B cell (primary cell): ENCODE measurements at regions not wholly inside any gene's neighbourhood (a gene's known extent, or its start where the extent isn't known, plus 50 kb on each side); places are given as distances from the start of the nearest gene placed in this dataset.

ENCODE experiments used
- ATAC-seq: fragments of 200-7000 bp; cut with Tn5 transposase; one replicate; pipeline ENCODE4 v1.10.0; 2021; ENCODE audit warnings: low read depth, mild to moderate bottlenecking, moderate number of reproducible peaks, moderate library complexity
- CTCF ChIA-PET: fragments of 350-600 bp; sonication (Branson Sonifier 250); formaldehyde crosslinking; loops from one replicate; lab custom pipeline; 2021; ENCODE audit warnings: antibody characterized with exemption, inconsistent platforms; lab: Charles Lee
- POLR2A ChIA-PET: fragments of 350-600 bp; sonication (Branson Sonifier 250); formaldehyde crosslinking; loops from one replicate; lab custom pipeline; 2021; ENCODE audit warnings: antibody characterized with exemption; lab: Charles Lee
- DNase-seq: peaks from one replicate; pipeline ENCODE4 v3.0.0; 2013
- H2AFZ ChIP-seq: 2 replicates; pipeline ENCODE4 v1.6.1; 2012; ENCODE audit warnings: mild to moderate bottlenecking, low read depth, low read length; ENCODE audit not compliant: insufficient read depth, poor library complexity, severe bottlenecking
- H3K27ac ChIP-seq, 2 donors: 1 replicate in 1 of 2; 2 replicates in 1 of 2; pipeline ENCODE4 v1.5.1; 2012 to 2013; ENCODE audit warnings: low read length in 2 of 2, mild to moderate bottlenecking in 2 of 2, moderate library complexity in 1 of 2
- H3K27me3 ChIP-seq, 4 experiments: fragments of 200-600 bp in 1 of 4; sonication (generic) in 1 of 4; replicated peaks in 1 of 4; 1 replicate in 2 of 4; 2 replicates in 2 of 4; pipeline versions ENCODE4 v1.6.1 to v1.7.0; 2013 to 2016; ENCODE audit warnings: low read length in 3 of 4, mild to moderate bottlenecking in 2 of 4, mixed read lengths in 1 of 4, moderate library complexity in 1 of 4; ENCODE audit not compliant: insufficient read depth in 4 of 4, control insufficient read depth in 3 of 4; ENCODE audit errors: control extremely low read depth in 1 of 4
- H3K36me3 ChIP-seq, 2 experiments: replicated peaks in 1 of 2; 1 replicate in 1 of 2; 2 replicates in 1 of 2; pipeline versions ENCODE4 v1.6.1 to v1.7.1; 2013; ENCODE audit warnings: low read length in 1 of 2; ENCODE audit not compliant: insufficient read depth in 2 of 2, control insufficient read depth in 1 of 2; ENCODE audit errors: control extremely low read depth in 1 of 2, extremely low read depth in 1 of 2
- H3K4me1 ChIP-seq, 2 donors: fragments of 200-600 bp in 1 of 2; sonication (generic) in 1 of 2; 1 replicate in 1 of 2; 2 replicates in 1 of 2; pipeline versions ENCODE4 v1.5.1 to v1.6.1; 2013 to 2017; ENCODE audit warnings: low read length in 2 of 2; ENCODE audit not compliant: control insufficient read depth in 2 of 2, insufficient read depth in 2 of 2
- H3K4me2 ChIP-seq: replicated peaks from 2 replicates; pipeline ENCODE3; 2012; ENCODE audit warnings: mild to moderate bottlenecking, low read depth, low read length; ENCODE audit not compliant: poor library complexity, severe bottlenecking
- H3K4me3 ChIP-seq, 5 experiments: fragments of 200-600 bp in 1 of 5; sonication (generic) in 1 of 5; 1 replicate in 3 of 5; 2 replicates in 2 of 5; pipeline versions ENCODE4 v1.5.1 to v1.7.0; 2011 to 2016; ENCODE audit warnings: low read length in 4 of 5, mild to moderate bottlenecking in 4 of 5, low read depth in 2 of 5, control low read depth in 1 of 5, moderate library complexity in 1 of 5; ENCODE audit not compliant: insufficient read depth in 1 of 5; ENCODE audit errors: control extremely low read depth in 1 of 5, extremely low read depth in 1 of 5
- H3K79me2 ChIP-seq: fragments of 200-600 bp; sonication (generic); one replicate; pipeline ENCODE4 v1.6.0; 2016; ENCODE audit warnings: low read length; ENCODE audit not compliant: control insufficient read depth, insufficient read depth
- H3K9ac ChIP-seq: fragments of 200-600 bp; sonication (generic); 2 replicates; pipeline ENCODE4 v1.6.1; 2017; ENCODE audit warnings: mild to moderate bottlenecking, low read length, moderate library complexity
- H3K9me3 ChIP-seq, 3 donors: one replicate each; pipeline versions ENCODE4 v1.6.1 to v1.7.1; 2013; ENCODE audit warnings: low read length in 2 of 3; ENCODE audit not compliant: control insufficient read depth in 2 of 3, insufficient read depth in 1 of 3; ENCODE audit errors: control extremely low read depth in 1 of 3
- H4K20me1 ChIP-seq: 2 replicates; pipeline ENCODE4 v1.6.0; 2012; ENCODE audit warnings: mild to moderate bottlenecking, low read length; ENCODE audit not compliant: insufficient read depth, control insufficient read depth, poor library complexity, severe bottlenecking
- H3K27ac Mint-ChIP-seq: one replicate; pipeline ENCODE4 v1.8.0; 2021; ENCODE audit warnings: mixed read lengths
- H3K27me3 Mint-ChIP-seq: one replicate; pipeline ENCODE4 v1.8.0; 2021; ENCODE audit warnings: mixed read lengths
- H3K4me1 Mint-ChIP-seq: one replicate; pipeline ENCODE4 v1.8.0; 2021; ENCODE audit warnings: mixed read lengths
- H3K4me3 Mint-ChIP-seq: one replicate; pipeline ENCODE4 v1.8.0; 2021; ENCODE audit warnings: mixed read lengths
- H3K9me3 Mint-ChIP-seq: one replicate; pipeline ENCODE4 v1.8.0; 2022; ENCODE audit warnings: mixed read lengths; ENCODE audit not compliant: insufficient read depth
- EZH2 ChIP-seq: IDR thresholded peaks from 2 replicates; pipeline ENCODE4 v1.6.1; 2012; ENCODE audit warnings: borderline replicate concordance, low read depth, mild to moderate bottlenecking, moderate library complexity, low read length; ENCODE audit not compliant: insufficient read depth, poor library complexity, severe bottlenecking
- WGBS: methylation state at CpG from one replicate; pipeline ENCODE4 v1.1.5; 2013; ENCODE audit warnings: missing lambda C conversion rate; ENCODE audit not compliant: insufficient coverage; 5-methylcytosine and 5-hydroxymethylcytosine counted together
- intact Hi-C: fragments of 100-400 bp; cut with micrococcal nuclease; formaldehyde crosslinking; loops from one replicate; pipeline ENCODE4 v1.10.0; 2022
- TF ChIP-seq, protein P1 (sequence below): fragments of 200-600 bp; IDR thresholded peaks from one replicate; pipeline ENCODE4 v1.8.0; 2022; ENCODE audit warnings: antibody characterized with exemption, mild to moderate bottlenecking

DNA sequence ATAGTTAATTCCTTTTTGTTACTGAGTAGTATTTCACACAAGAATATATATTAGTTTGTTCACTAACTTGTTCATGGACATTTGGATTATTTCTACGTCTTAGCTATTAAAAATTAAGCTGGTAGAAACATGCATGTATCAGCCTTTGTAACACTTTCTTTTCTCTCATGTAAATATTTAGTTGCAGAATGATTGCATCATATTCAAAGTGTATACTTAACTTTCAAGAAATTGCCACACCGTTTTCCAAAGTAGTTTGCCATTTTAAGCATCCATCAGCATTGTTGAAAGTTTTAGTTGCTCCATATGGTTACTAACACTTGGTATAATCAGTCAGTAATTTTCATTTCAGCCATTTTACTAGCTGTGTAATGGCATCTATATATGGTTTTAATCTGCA is 666.9 kb downstream of the NXPH1 start:
- no peak overlapping the region for H3K9ac ChIP-seq
- no peak overlapping the region for H3K4me3 ChIP-seq
- H3K36me3 ChIP-seq: no peaks in the 10 kb centered on the region
- H3K4me3 Mint-ChIP-seq: no peak overlapping the region
- no peaks in the 10 kb centered on the region for H3K27me3 Mint-ChIP-seq
- peaks cover 0 to 4% (median 3%) of the 10 kb centered on the region in 3 donors for H3K9me3 ChIP-seq
- H4K20me1 ChIP-seq: no peaks in the 10 kb centered on the region
- H3K4me1 Mint-ChIP-seq: no peaks in the 10 kb centered on the region
- no peak overlapping the region for H3K27ac Mint-ChIP-seq
- H3K27ac ChIP-seq: no peak overlapping the region
- H2AFZ ChIP-seq: no peak overlapping the region
- TF ChIP-seq, protein P1, sequence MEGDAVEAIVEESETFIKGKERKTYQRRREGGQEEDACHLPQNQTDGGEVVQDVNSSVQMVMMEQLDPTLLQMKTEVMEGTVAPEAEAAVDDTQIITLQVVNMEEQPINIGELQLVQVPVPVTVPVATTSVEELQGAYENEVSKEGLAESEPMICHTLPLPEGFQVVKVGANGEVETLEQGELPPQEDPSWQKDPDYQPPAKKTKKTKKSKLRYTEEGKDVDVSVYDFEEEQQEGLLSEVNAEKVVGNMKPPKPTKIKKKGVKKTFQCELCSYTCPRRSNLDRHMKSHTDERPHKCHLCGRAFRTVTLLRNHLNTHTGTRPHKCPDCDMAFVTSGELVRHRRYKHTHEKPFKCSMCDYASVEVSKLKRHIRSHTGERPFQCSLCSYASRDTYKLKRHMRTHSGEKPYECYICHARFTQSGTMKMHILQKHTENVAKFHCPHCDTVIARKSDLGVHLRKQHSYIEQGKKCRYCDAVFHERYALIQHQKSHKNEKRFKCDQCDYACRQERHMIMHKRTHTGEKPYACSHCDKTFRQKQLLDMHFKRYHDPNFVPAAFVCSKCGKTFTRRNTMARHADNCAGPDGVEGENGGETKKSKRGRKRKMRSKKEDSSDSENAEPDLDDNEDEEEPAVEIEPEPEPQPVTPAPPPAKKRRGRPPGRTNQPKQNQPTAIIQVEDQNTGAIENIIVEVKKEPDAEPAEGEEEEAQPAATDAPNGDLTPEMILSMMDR: no peak
- TF ChIP-seq EZH2: no peak
- no CpG with 5 or more reads among the region's 2 CpGs for WGBS
- POLR2A ChIA-PET: no interaction called here
- intact Hi-C loops: no loop called here
- H3K4me1 ChIP-seq: no peaks in the 10 kb centered on the region
- H3K9me3 Mint-ChIP-seq: peaks cover 2% of the 10 kb centered on the region
- no peak overlapping the region for H3K4me2 ChIP-seq
- H3K79me2 ChIP-seq: no peaks in the 10 kb centered on the region
- DNase-seq (no peak), ATAC-seq (no peak)
- no peaks in the 10 kb centered on the region for H3K27me3 ChIP-seq
- CTCF ChIA-PET: no interaction called here

DNA sequence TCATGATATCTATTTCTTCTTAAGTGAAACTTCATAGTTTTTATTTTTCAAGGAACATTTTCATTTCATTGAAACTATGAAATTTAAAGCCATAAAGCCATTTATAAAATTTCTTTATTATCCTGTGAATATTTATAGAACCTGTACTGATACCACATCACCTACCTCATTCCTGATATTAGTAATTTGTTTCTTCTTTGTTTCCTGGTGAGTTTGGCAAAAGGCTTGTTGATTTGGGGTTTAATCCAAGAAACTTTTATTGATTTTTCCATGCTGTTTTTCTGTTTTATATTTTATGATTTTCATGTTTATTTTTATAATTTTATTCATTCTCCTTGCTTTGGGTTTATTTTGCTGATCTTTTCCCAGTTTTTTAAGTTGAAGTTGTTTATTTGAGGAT is 669.4 kb downstream of the NXPH1 start:
- no peaks in the 10 kb centered on the region for H3K9me3 Mint-ChIP-seq
- POLR2A ChIA-PET: no interaction called here
- no peaks in the 10 kb centered on the region for H4K20me1 ChIP-seq

More for the DNA sequence above, 669.4 kb downstream of the NXPH1 start:
- H3K4me3 Mint-ChIP-seq: no peak overlapping the region
- Histone ChIP-seq H3K9ac (no peak overlapping the region), H3K4me1 (no peaks in the 10 kb centered on the region), H3K9me3 (peaks cover 0 to 12% (median 2%) of the 10 kb centered on the region in 3 donors), H2AFZ (no peak overlapping the region), H3K4me2 (no peak overlapping the region), H3K36me3 (no peaks in the 10 kb centered on the region), H3K79me2 (no peaks in the 10 kb centered on the region), H3K4me3 (no peak overlapping the region), H3K27me3 (no peaks in the 10 kb centered on the region), H3K27ac (no peak overlapping the region)
- no peak overlapping the region for H3K27ac Mint-ChIP-seq
- DNase-seq (no peak), ATAC-seq (no peak)
- TF ChIP-seq, protein P1: no peak
- no peak for TF ChIP-seq EZH2
- CTCF ChIA-PET: no interaction called here
- H3K4me1 Mint-ChIP-seq: no peaks in the 10 kb centered on the region
- intact Hi-C loops: no loop called here
- H3K27me3 Mint-ChIP-seq: no peaks in the 10 kb centered on the region
